ENCODE measurements at regions not wholly inside any gene's neighbourhood (a gene's known extent, or its start where the extent isn't known, plus 50 kb on each side); places are given as distances from the start of the nearest gene placed in this dataset.

DNA sequence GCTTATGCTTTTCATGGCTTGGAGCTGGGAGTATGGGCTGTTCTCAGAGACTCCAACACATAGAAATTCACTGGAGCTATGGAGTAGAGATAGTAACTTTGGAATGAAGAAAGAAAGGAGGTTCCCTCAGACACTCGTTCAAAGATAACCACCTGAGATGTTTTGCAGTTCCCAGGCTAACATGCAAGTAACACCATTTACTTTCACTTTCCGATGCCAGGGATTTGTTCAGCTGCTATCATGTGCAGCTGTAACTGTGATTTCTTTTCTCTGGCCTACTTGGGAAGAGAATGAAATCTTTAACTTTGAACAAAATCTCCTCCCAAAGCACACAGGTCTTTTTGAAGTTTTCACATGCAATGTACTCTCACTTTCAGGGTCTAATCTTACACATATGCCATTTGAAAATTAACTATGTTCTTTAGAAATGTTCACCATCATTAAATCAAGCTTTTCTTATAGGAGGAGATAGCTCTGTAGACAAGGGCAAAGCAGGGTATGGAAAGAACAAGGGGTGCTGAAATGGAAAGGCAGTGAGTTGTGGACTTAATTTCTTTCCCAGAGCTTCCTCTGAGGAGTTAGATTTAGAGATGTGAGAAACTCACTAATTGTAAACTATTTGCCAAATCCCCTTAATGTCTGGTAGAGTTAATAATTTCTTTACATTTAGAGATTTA is 514.3 kb downstream of the PDHA2 start:
- Histone ChIP-seq H3K9ac (ENCODE audit: low read length) (no peak overlapping the region), H3K4me1 (ENCODE audit: control insufficient read depth in 1 of 2, insufficient read depth in 2 of 2, low read length in 2 of 2) (no peaks in the 10 kb centered on the region), H2AFZ (ENCODE audit: low read depth, low read length, poor library complexity, severe bottlenecking) (peak overlapping the region; percentile 78), H3K36me3 (ENCODE audit: control insufficient read depth in 1 of 2, insufficient read depth in 2 of 2, low read length in 2 of 2) (no peaks in the 10 kb centered on the region), H4K20me1 (ENCODE audit: insufficient read depth) (no peaks in the 10 kb centered on the region), H3K27ac (ENCODE audit: low read depth, low read length) (no peak overlapping the region), H3K79me2 (ENCODE audit: insufficient read depth, low read length) (no peaks in the 10 kb centered on the region), H3K4me2 (ENCODE audit: low read length) (peak overlapping the region; percentile 31; the same call in 1 of the 2 replicates), H3K4me3 (replicated peaks in 1 of 2; ENCODE audit: low read depth in 1 of 2, low read length in 2 of 2) (0 out of 4 replicates have a peak overlapping the region, but pooled peaks of 1 of the 2 experiments have one; percentile 2), H3K27me3 (ENCODE audit: insufficient read depth, low read length) (no peaks in the 10 kb centered on the region), H3K9me2 (ENCODE audit: insufficient read depth) (no peaks in the 10 kb centered on the region), H3K9me3 (ENCODE audit: control insufficient read depth in 1 of 2, insufficient read depth in 1 of 2, low read depth in 1 of 2, low read length in 2 of 2) (no peaks in the 10 kb centered on the region)
- CTCF ChIA-PET = no interaction called here
- TF ChIP-seq, protein P1, sequence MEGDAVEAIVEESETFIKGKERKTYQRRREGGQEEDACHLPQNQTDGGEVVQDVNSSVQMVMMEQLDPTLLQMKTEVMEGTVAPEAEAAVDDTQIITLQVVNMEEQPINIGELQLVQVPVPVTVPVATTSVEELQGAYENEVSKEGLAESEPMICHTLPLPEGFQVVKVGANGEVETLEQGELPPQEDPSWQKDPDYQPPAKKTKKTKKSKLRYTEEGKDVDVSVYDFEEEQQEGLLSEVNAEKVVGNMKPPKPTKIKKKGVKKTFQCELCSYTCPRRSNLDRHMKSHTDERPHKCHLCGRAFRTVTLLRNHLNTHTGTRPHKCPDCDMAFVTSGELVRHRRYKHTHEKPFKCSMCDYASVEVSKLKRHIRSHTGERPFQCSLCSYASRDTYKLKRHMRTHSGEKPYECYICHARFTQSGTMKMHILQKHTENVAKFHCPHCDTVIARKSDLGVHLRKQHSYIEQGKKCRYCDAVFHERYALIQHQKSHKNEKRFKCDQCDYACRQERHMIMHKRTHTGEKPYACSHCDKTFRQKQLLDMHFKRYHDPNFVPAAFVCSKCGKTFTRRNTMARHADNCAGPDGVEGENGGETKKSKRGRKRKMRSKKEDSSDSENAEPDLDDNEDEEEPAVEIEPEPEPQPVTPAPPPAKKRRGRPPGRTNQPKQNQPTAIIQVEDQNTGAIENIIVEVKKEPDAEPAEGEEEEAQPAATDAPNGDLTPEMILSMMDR (IDR thresholded peaks at IDR 0.05 in 2 of 3, conservative IDR thresholded peaks at IDR 0.05 in 1 of 3; ENCODE audit: borderline replicate concordance in 1 of 3, insufficient read depth in 1 of 3, low read depth in 2 of 3, low read length in 2 of 3) = no peak
- TF ChIP-seq, protein P2, sequence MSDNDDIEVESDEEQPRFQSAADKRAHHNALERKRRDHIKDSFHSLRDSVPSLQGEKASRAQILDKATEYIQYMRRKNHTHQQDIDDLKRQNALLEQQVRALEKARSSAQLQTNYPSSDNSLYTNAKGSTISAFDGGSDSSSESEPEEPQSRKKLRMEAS (IDR thresholded peaks at IDR 0.05) = no peak
- TF ChIP-seq SIN3A (IDR thresholded peaks at IDR 0.05; ENCODE audit: low read depth) (no peak), EZH2 (IDR thresholded peaks at IDR 0.05) (no peak)
- TF ChIP-seq, protein P3, sequence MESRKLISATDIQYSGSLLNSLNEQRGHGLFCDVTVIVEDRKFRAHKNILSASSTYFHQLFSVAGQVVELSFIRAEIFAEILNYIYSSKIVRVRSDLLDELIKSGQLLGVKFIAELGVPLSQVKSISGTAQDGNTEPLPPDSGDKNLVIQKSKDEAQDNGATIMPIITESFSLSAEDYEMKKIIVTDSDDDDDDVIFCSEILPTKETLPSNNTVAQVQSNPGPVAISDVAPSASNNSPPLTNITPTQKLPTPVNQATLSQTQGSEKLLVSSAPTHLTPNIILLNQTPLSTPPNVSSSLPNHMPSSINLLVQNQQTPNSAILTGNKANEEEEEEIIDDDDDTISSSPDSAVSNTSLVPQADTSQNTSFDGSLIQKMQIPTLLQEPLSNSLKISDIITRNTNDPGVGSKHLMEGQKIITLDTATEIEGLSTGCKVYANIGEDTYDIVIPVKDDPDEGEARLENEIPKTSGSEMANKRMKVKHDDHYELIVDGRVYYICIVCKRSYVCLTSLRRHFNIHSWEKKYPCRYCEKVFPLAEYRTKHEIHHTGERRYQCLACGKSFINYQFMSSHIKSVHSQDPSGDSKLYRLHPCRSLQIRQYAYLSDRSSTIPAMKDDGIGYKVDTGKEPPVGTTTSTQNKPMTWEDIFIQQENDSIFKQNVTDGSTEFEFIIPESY (IDR thresholded peaks at IDR 0.05; ENCODE audit: extremely low read depth, insufficient replicate concordance, low read length) = no peak
- POLR2A ChIA-PET = no interaction called here
- ATAC-seq = no peak
- RAD21 ChIA-PET (ENCODE audit: low non-redundant PET in 1 of 2, low total read pairs in 2 of 2, uncharacterized antibody in 2 of 2, unreplicated experiment in 2 of 2) = no interaction called here
- intact Hi-C loops (cut with micrococcal nuclease) = loop anchor here (5.0 kb wide), 2 partner anchors 847 to 1368 kb away; no protein-coding TSS in a partner anchor
- no TSS peak for BruUV-seq (replicated peaks)
- DNase-seq (ENCODE audit: low read depth, low spot score) = no peak
